OCI-LY7 (cell line): ENCODE measurements at regions not wholly inside any gene's neighbourhood (a gene's known extent, or its start where the extent isn't known, plus 50 kb on each side); places are given as distances from the start of the nearest gene placed in this dataset.

Experiments used
- CTCF ChIP-seq: fragments of 200-600 bp; sonication (generic); conservative IDR thresholded peaks from 2 replicates; pipeline ENCODE4 v1.5.1; 2014; ENCODE audit warnings: mild to moderate bottlenecking, antibody characterized with exemption, low read length, moderate library complexity, mixed read lengths
- EZH2phosphoT487 ChIP-seq: fragments of 200-600 bp; sonication (generic); IDR thresholded peaks from 2 replicates; pipeline ENCODE4 v1.6.1; 2018; ENCODE audit warnings: low read depth, borderline replicate concordance, mild to moderate bottlenecking, mixed run types, antibody characterized with exemption, low read length, moderate library complexity, mixed read lengths

GRCh38 chr7:97307521-97308108 is 190.1 kb downstream of the SDHAF3 start:
- TF ChIP-seq CTCF (no peak), EZH2phosphoT487 (no peak)
